PC-3 (cell line): ENCODE measurements at regions not wholly inside any gene's neighbourhood (a gene's known extent, or its start where the extent isn't known, plus 50 kb on each side); places are given as distances from the start of the nearest gene placed in this dataset.

ENCODE experiments used
- ATAC-seq: fragments of 200-7000 bp; cut with Tn5 transposase; 2 replicates; pipeline ENCODE4 v1.9.1; 2020; ENCODE audit warnings: mild to moderate bottlenecking, moderate library complexity
- BruUV-seq: library from RNA; stranded (reverse); fragments of 400-500 nt; replicated peaks from 2 replicates; lab custom pipeline; 2021; lab: Mats Ljungman, UMichigan
- CTCF ChIA-PET: fragments of 300-600 bp; sonication (Branson Sonifier 250); formaldehyde crosslinking; loops from one replicate; lab custom pipeline; 2022; ENCODE audit warnings: antibody characterized with exemption; lab: Charles Lee
- POLR2A ChIA-PET: fragments of 300-600 bp; sonication (Branson Sonifier 250); formaldehyde crosslinking; loops from one replicate; lab custom pipeline; 2022; ENCODE audit warnings: antibody characterized with exemption; ENCODE audit not compliant: unreplicated experiment; lab: Charles Lee
- DNase-seq: peaks from one replicate; pipeline ENCODE4 v3.0.0-alpha.2; 2015
- H2AFZ ChIP-seq: fragments of 300-600 bp; sonication (generic); 2 replicates; pipeline ENCODE4 v1.6.0; 2016; ENCODE audit warnings: antibody characterized with exemption, low read length
- H3F3A ChIP-seq: fragments of 300-600 bp; sonication (generic); one replicate; pipeline ENCODE4 v1.6.0; 2017; ENCODE audit warnings: antibody characterized with exemption, low read length, control low read depth, mild to moderate bottlenecking; ENCODE audit not compliant: unreplicated experiment
- H3K27ac ChIP-seq: fragments of 300-600 bp; sonication (generic); 2 replicates; pipeline ENCODE4 v1.5.1; 2016; ENCODE audit warnings: mild to moderate bottlenecking, low read length
- H3K27me3 ChIP-seq: fragments of 300-600 bp; sonication (generic); 2 replicates; pipeline ENCODE4 v1.6.1; 2016; ENCODE audit warnings: low read length, mixed read lengths
- H3K36me3 ChIP-seq: fragments of 300-600 bp; sonication (generic); 2 replicates; pipeline ENCODE4 v1.6.1; 2016; ENCODE audit warnings: low read depth, mixed run types, low read length, mixed read lengths
- H3K4me1 ChIP-seq: fragments of 300-600 bp; sonication (generic); 2 replicates; pipeline ENCODE4 v1.5.1; 2016; ENCODE audit warnings: low read length; ENCODE audit not compliant: insufficient read depth
- H3K4me2 ChIP-seq: fragments of 300-600 bp; sonication (generic); 2 replicates; pipeline ENCODE4 v1.6.0; 2016; ENCODE audit warnings: low read length
- H3K4me3 ChIP-seq: fragments of 300-600 bp; sonication (generic); 2 replicates; pipeline ENCODE4 v1.5.1; 2016; ENCODE audit warnings: mild to moderate bottlenecking, low read length, mixed read lengths
- H3K79me2 ChIP-seq: fragments of 300-600 bp; sonication (generic); 2 replicates; pipeline ENCODE4 v1.6.1; 2017; ENCODE audit warnings: low read length, mixed read lengths
- H3K9ac ChIP-seq: fragments of 300-600 bp; sonication (generic); 2 replicates; pipeline ENCODE4 v1.6.0; 2016; ENCODE audit warnings: mild to moderate bottlenecking, low read length
- H3K9me2 ChIP-seq: fragments of 300-600 bp; sonication (generic); replicated peaks from 2 replicates; pipeline ENCODE4 v1.6.1; 2016; ENCODE audit warnings: mixed run types, low read length, mixed read lengths
- H3K9me3 ChIP-seq: fragments of 300-600 bp; sonication (generic); 2 replicates; pipeline ENCODE4 v1.6.1; 2016; ENCODE audit warnings: low read length, mixed read lengths
- H4K20me1 ChIP-seq: fragments of 300-600 bp; sonication (generic); 2 replicates; pipeline ENCODE4 v1.6.1; 2016; ENCODE audit warnings: low read length, mixed read lengths
- CTCF ChIP-seq: fragments of 300-600 bp; sonication (generic); conservative IDR thresholded peaks from 2 replicates; pipeline ENCODE4 v1.5.1; 2017; ENCODE audit warnings: antibody characterized with exemption, low read depth, mild to moderate bottlenecking, low read length
- EZH2 ChIP-seq: fragments of 300-600 bp; sonication (generic); IDR thresholded peaks from one replicate; pipeline ENCODE4 v1.6.1; 2017; ENCODE audit warnings: antibody characterized with exemption, mild to moderate bottlenecking, low read length; ENCODE audit not compliant: unreplicated experiment
- EZH2phosphoT487 ChIP-seq: fragments of 300-600 bp; sonication (generic); IDR thresholded peaks from 2 replicates; pipeline ENCODE4 v1.6.1; 2018; ENCODE audit warnings: mild to moderate bottlenecking, antibody characterized with exemption, low read length, borderline replicate concordance
- intact Hi-C: fragments of 100-400 bp; cut with micrococcal nuclease; formaldehyde crosslinking; loops from 2 replicates; pipeline ENCODE4 v1.9.0; 2023

- Histone ChIP-seq H3K27me3 (no peaks in the 10 kb centered on the region), H3K27ac (peak overlapping the region; percentile 48), H3K4me3 (no peak overlapping the region), H3K9ac (no peak overlapping the region), H3F3A (peaks cover 6% of the 10 kb centered on the region), H3K4me1 (peaks cover 46% of the 10 kb centered on the region), H3K9me2 (no peaks in the 10 kb centered on the region), H2AFZ (no peak overlapping the region), H3K4me2 (no peak overlapping the region), H3K36me3 (no peaks in the 10 kb centered on the region), H3K79me2 (no peaks in the 10 kb centered on the region), H4K20me1 (no peaks in the 10 kb centered on the region), H3K9me3 (no peaks in the 10 kb centered on the region)
- CTCF ChIA-PET: no interaction called here
- peak; percentile 52 for DNase-seq
- BruUV-seq: no TSS peak
- intact Hi-C loops: no loop called here
- no peak for ATAC-seq
- POLR2A ChIA-PET: no interaction called here
- TF ChIP-seq EZH2 (no peak), CTCF (no peak), EZH2phosphoT487 (no peak)
These were observed 133.4 kb upstream of the MKLN1 start for GRCh38 chr7:131194070-131194865.

- intact Hi-C loops: loop anchor here (5.0 kb wide), 1 partner anchor 130 kb away; no protein-coding TSS in a partner anchor
- H3K36me3 ChIP-seq: no peaks in the 10 kb centered on the region
- no peaks in the 10 kb centered on the region for H3K9me2 ChIP-seq
- TF ChIP-seq EZH2phosphoT487 (no peak), CTCF (no peak), EZH2 (no peak)
- no peak overlapping the region for H3K4me2 ChIP-seq
- BruUV-seq: no TSS peak
- DNase-seq (no peak), ATAC-seq (no peak)
- H3K27ac ChIP-seq: no peak overlapping the region
- POLR2A ChIA-PET: no interaction called here
- CTCF ChIA-PET: interaction anchor here (1.0 to 1.1 kb wide), 2 partner anchors 24 to 32 kb away, joined by 3 to 5 read pairs; no protein-coding TSS in a partner anchor
- H3K9ac ChIP-seq: no peak overlapping the region
- peaks cover 6% of the 10 kb centered on the region for H3F3A ChIP-seq
- H3K27me3 ChIP-seq: no peaks in the 10 kb centered on the region
- no peaks in the 10 kb centered on the region for H4K20me1 ChIP-seq
- H3K4me3 ChIP-seq: no peak overlapping the region
- H3K9me3 ChIP-seq: no peaks in the 10 kb centered on the region
- peaks cover 29% of the 10 kb centered on the region for H3K4me1 ChIP-seq
- no peaks in the 10 kb centered on the region for H3K79me2 ChIP-seq
- H2AFZ ChIP-seq: no peak overlapping the region
These were observed 130.9 kb upstream of the MKLN1 start for GRCh38 chr7:131196803-131197202.
